T-helper 2 cell treated with Interferon-gamma antibody and Interleukin-4, amounts not matched to agents 5 μg/mL and 100 μg/mL, for 36 hours (primary cell): ENCODE measurements at regions not wholly inside any gene's neighbourhood (a gene's known extent, or its start where the extent isn't known, plus 50 kb on each side); places are given as distances from the start of the nearest gene placed in this dataset.
"Not testable (repeated sequence)": the region's sequence is repeated elsewhere in the genome, so short reads cannot be mapped to it uniquely, and the experiment has no call there.

ENCODE experiments used
- DNase-seq: peaks from one replicate; pipeline ENCODE4 v3.0.0; 2021; ENCODE audit warnings: low spot score
- H3K27ac Mint-ChIP-seq: one replicate; pipeline ENCODE4 v1.8.0; 2021; ENCODE audit warnings: mild to moderate bottlenecking, mixed read lengths
- H3K27me3 Mint-ChIP-seq: one replicate; pipeline ENCODE4 v1.8.0; 2021; ENCODE audit warnings: low read depth, mixed read lengths
- H3K36me3 Mint-ChIP-seq: one replicate; pipeline ENCODE4 v1.8.0; 2021; ENCODE audit warnings: low read depth, mixed read lengths
- H3K4me1 Mint-ChIP-seq: one replicate; pipeline ENCODE4 v1.8.0; 2021; ENCODE audit warnings: low read depth, mixed read lengths
- H3K4me3 Mint-ChIP-seq: one replicate; pipeline ENCODE4 v1.8.0; 2022; ENCODE audit warnings: mild to moderate bottlenecking, moderate library complexity, mixed read lengths
- H3K9me3 Mint-ChIP-seq: one replicate; pipeline ENCODE4 v1.8.0; 2021; ENCODE audit warnings: mixed read lengths

GRCh38 chr11:67940440-67940839, 63.5 kb downstream of the UNC93B1 start:
- not testable (repeated sequence) for H3K4me1 Mint-ChIP-seq, H3K9me3 Mint-ChIP-seq, H3K4me3 Mint-ChIP-seq, DNase-seq, H3K27ac Mint-ChIP-seq, H3K36me3 Mint-ChIP-seq, H3K27me3 Mint-ChIP-seq

- not testable (repeated sequence) for H3K36me3 Mint-ChIP-seq, H3K27me3 Mint-ChIP-seq, DNase-seq, H3K9me3 Mint-ChIP-seq, H3K4me1 Mint-ChIP-seq, H3K4me3 Mint-ChIP-seq, H3K27ac Mint-ChIP-seq
Measured at GRCh38 chr11:67938964-67939363, 64.9 kb downstream of the UNC93B1 start.

- not testable (repeated sequence) for H3K4me1 Mint-ChIP-seq, H3K27me3 Mint-ChIP-seq, H3K9me3 Mint-ChIP-seq, H3K4me3 Mint-ChIP-seq, H3K36me3 Mint-ChIP-seq, H3K27ac Mint-ChIP-seq, DNase-seq
Measured at GRCh38 chr11:67938371-67938770, 65.5 kb downstream of the UNC93B1 start.

- not testable (repeated sequence) for H3K36me3 Mint-ChIP-seq, DNase-seq, H3K4me3 Mint-ChIP-seq, H3K27ac Mint-ChIP-seq, H3K9me3 Mint-ChIP-seq
- Mint-ChIP-seq H3K27me3 (peaks cover 27% of the 10 kb centered on the region), H3K4me1 (peaks cover 11% of the 10 kb centered on the region)
Measured at GRCh38 chr11:67923565-67923964, 80.3 kb downstream of the UNC93B1 start.

- H3K4me1 Mint-ChIP-seq = peaks cover 11% of the 10 kb centered on the region
- peak overlapping the region; percentile 75 for H3K4me3 Mint-ChIP-seq
- peak; percentile 68 for DNase-seq
- H3K9me3 Mint-ChIP-seq, H3K36me3 Mint-ChIP-seq: not testable (repeated sequence)
- H3K27ac Mint-ChIP-seq = peak overlapping the region; percentile 87
- peaks cover 27% of the 10 kb centered on the region for H3K27me3 Mint-ChIP-seq
Measured at GRCh38 chr11:67920546-67920945, 83.4 kb downstream of the UNC93B1 start.

GRCh38 chr11:67912184-67912583, 91.7 kb downstream of the UNC93B1 start:
- not testable (repeated sequence) for DNase-seq, H3K27ac Mint-ChIP-seq, H3K4me3 Mint-ChIP-seq, H3K4me1 Mint-ChIP-seq, H3K36me3 Mint-ChIP-seq
- Mint-ChIP-seq H3K27me3 (peaks cover 28% of the 10 kb centered on the region), H3K9me3 (peaks cover 16% of the 10 kb centered on the region)

GRCh38 chr11:67911211-67911610, 92.7 kb downstream of the UNC93B1 start:
- not testable (repeated sequence) for DNase-seq, H3K36me3 Mint-ChIP-seq, H3K4me3 Mint-ChIP-seq, H3K4me1 Mint-ChIP-seq, H3K27ac Mint-ChIP-seq
- Mint-ChIP-seq H3K27me3 (peaks cover 28% of the 10 kb centered on the region), H3K9me3 (peaks cover 16% of the 10 kb centered on the region)

GRCh38 chr11:67910803-67911202, 93.1 kb downstream of the UNC93B1 start:
- Mint-ChIP-seq H3K9me3 (peaks cover 16% of the 10 kb centered on the region), H3K27me3 (peaks cover 26% of the 10 kb centered on the region)
- DNase-seq, H3K4me3 Mint-ChIP-seq, H3K4me1 Mint-ChIP-seq, H3K36me3 Mint-ChIP-seq, H3K27ac Mint-ChIP-seq: not testable (repeated sequence)

- not testable (repeated sequence) for H3K4me3 Mint-ChIP-seq, H3K36me3 Mint-ChIP-seq, H3K4me1 Mint-ChIP-seq, H3K27me3 Mint-ChIP-seq, H3K27ac Mint-ChIP-seq, H3K9me3 Mint-ChIP-seq, DNase-seq
Measured at GRCh38 chr11:67906969-67907368, 96.9 kb downstream of the UNC93B1 start.

- H3K4me1 Mint-ChIP-seq, H3K27ac Mint-ChIP-seq, H3K36me3 Mint-ChIP-seq, H3K9me3 Mint-ChIP-seq, H3K27me3 Mint-ChIP-seq, DNase-seq, H3K4me3 Mint-ChIP-seq: not testable (repeated sequence)
Measured at GRCh38 chr11:67899462-67899861, 104.4 kb downstream of the UNC93B1 start.

- H3K27ac Mint-ChIP-seq, H3K27me3 Mint-ChIP-seq, H3K4me3 Mint-ChIP-seq, H3K9me3 Mint-ChIP-seq, H3K36me3 Mint-ChIP-seq, H3K4me1 Mint-ChIP-seq, DNase-seq: not testable (repeated sequence)
Measured at GRCh38 chr11:67893487-67893886, 110.4 kb downstream of the UNC93B1 start.

GRCh38 chr11:67889646-67890045, 114.3 kb downstream of the UNC93B1 start:
- H3K27me3 Mint-ChIP-seq = peaks cover 22% of the 10 kb centered on the region
- not testable (repeated sequence) for H3K4me3 Mint-ChIP-seq, H3K9me3 Mint-ChIP-seq, H3K27ac Mint-ChIP-seq, H3K4me1 Mint-ChIP-seq, DNase-seq, H3K36me3 Mint-ChIP-seq

GRCh38 chr11:67888056-67888455, 115.8 kb downstream of the UNC93B1 start:
- H3K27ac Mint-ChIP-seq, H3K4me3 Mint-ChIP-seq: not testable (repeated sequence)
- peaks cover 17% of the 10 kb centered on the region for H3K4me1 Mint-ChIP-seq

GRCh38 chr11:67886672-67887071, 117.2 kb downstream of the UNC93B1 start:
- not testable (repeated sequence) for DNase-seq, H3K9me3 Mint-ChIP-seq, H3K27ac Mint-ChIP-seq, H3K36me3 Mint-ChIP-seq, H3K4me3 Mint-ChIP-seq
- Mint-ChIP-seq H3K27me3 (peaks cover 28% of the 10 kb centered on the region), H3K4me1 (peaks cover 17% of the 10 kb centered on the region)

More at GRCh38 chr11:67888056-67888455, 115.8 kb downstream of the UNC93B1 start:
- not testable (repeated sequence) for H3K36me3 Mint-ChIP-seq, DNase-seq, H3K9me3 Mint-ChIP-seq
- H3K27me3 Mint-ChIP-seq = peaks cover 26% of the 10 kb centered on the region

GRCh38 chr11:67886207-67886606, 117.7 kb downstream of the UNC93B1 start:
- H3K36me3 Mint-ChIP-seq, H3K9me3 Mint-ChIP-seq, H3K27ac Mint-ChIP-seq, H3K4me3 Mint-ChIP-seq, DNase-seq: not testable (repeated sequence)
- H3K27me3 Mint-ChIP-seq = peaks cover 28% of the 10 kb centered on the region
- peaks cover 17% of the 10 kb centered on the region for H3K4me1 Mint-ChIP-seq
